ENCODE measurements at regions not wholly inside any gene's neighbourhood (a gene's known extent, or its start where the extent isn't known, plus 50 kb on each side); places are given as distances from the start of the nearest gene placed in this dataset.
"Not testable (repeated sequence)": the region's sequence is repeated elsewhere in the genome, so short reads cannot be mapped to it uniquely, and the experiment has no call there.

GRCh38 chr2:145748927-145749326 lies 1229.0 kb upstream of the ZEB2 start (continued):
- TF ChIP-seq ZNF114 (tag by site-specific recombination; IDR thresholded peaks at IDR 0.05), result no peak
- no peak for TF ChIP-seq ZNF623 (tag by site-specific recombination; IDR thresholded peaks at IDR 0.05)
- no peak for TF ChIP-seq GLIS1 (tag by site-specific recombination; IDR thresholded peaks at IDR 0.05)
- no peak for TF ChIP-seq ZNF133 (tag by site-specific recombination; IDR thresholded peaks at IDR 0.05)
- TF ChIP-seq ZNF433 (tag by site-specific recombination; IDR thresholded peaks at IDR 0.05; ENCODE audit: low read depth), result no peak

- Histone ChIP-seq H3K4me3 (ENCODE audit: low read depth, low read length) (no peak overlapping the region), H3K27ac (ENCODE audit: extremely low read depth, low read depth, low read length) (no peak overlapping the region), H3K36me3 (ENCODE audit: control insufficient read depth in 2 of 2, insufficient read depth in 1 of 2, low read length in 2 of 2) (no peaks in the 10 kb centered on the region), H3K9me3 (ENCODE audit: control insufficient read depth, insufficient read depth, low read depth, low read length) (no peaks in the 10 kb centered on the region), H3K4me1 (ENCODE audit: control insufficient read depth, insufficient read depth, low read length) (peaks cover 12% of the 10 kb centered on the region)
- ChIA-PET POLR2A (no interaction called here), CTCF (interaction anchor here (0.8 kb wide), 1 partner anchor 57 kb away, joined by 4 read pairs; no protein-coding TSS in a partner anchor)
- TF ChIP-seq ZNF239 (tag by site-specific recombination; IDR thresholded peaks at IDR 0.05) (no peak), ZNF202 (tag by site-specific recombination; IDR thresholded peaks at IDR 0.05; ENCODE audit: borderline replicate concordance) (no peak), ZNF623 (tag by site-specific recombination; IDR thresholded peaks at IDR 0.05) (peak; percentile 28; the same call in 1 of the 2 replicates), ZNF114 (tag by site-specific recombination; IDR thresholded peaks at IDR 0.05) (no peak), ZNF791 (tag by site-specific recombination; IDR thresholded peaks at IDR 0.05) (no peak)
These were observed 1227.8 kb upstream of the ZEB2 start for GRCh38 chr2:145747715-145748114.

GRCh38 chr2:145745387-145745721 lies 1225.4 kb upstream of the ZEB2 start:
- H3K4me3 ChIP-seq (ENCODE audit: low read depth, low read length); CTCF ChIA-PET; H3K9me3 ChIP-seq (ENCODE audit: control insufficient read depth, insufficient read depth, low read depth, low read length); H3K36me3 ChIP-seq (ENCODE audit: control insufficient read depth in 2 of 2, insufficient read depth in 1 of 2, low read length in 2 of 2); POLR2A ChIA-PET; H3K4me1 ChIP-seq (ENCODE audit: control insufficient read depth, insufficient read depth, low read length); H3K27ac ChIP-seq (ENCODE audit: extremely low read depth, low read depth, low read length): not testable (repeated sequence)

- no peak for TF ChIP-seq ZNF776 (tag by site-specific recombination; IDR thresholded peaks at IDR 0.05; ENCODE audit: borderline replicate concordance)
- no peak for TF ChIP-seq ZNF2 (tag by site-specific recombination; IDR thresholded peaks at IDR 0.05)
- Histone ChIP-seq H3K4me1 (ENCODE audit: control insufficient read depth, insufficient read depth, low read length) (no peaks in the 10 kb centered on the region), H3K27ac (ENCODE audit: extremely low read depth, low read depth, low read length) (no peak overlapping the region), H3K9me3 (ENCODE audit: control insufficient read depth, insufficient read depth, low read depth, low read length) (no peaks in the 10 kb centered on the region), H3K36me3 (ENCODE audit: control insufficient read depth in 2 of 2, insufficient read depth in 1 of 2, low read length in 2 of 2) (no peaks in the 10 kb centered on the region), H3K4me3 (ENCODE audit: low read depth, low read length) (no peak overlapping the region)
- ChIA-PET CTCF (no interaction called here), POLR2A (no interaction called here)
These were observed 1224.8 kb upstream of the ZEB2 start for GRCh38 chr2:145744541-145745386.

GRCh38 chr2:145743011-145743410 lies 1223.1 kb upstream of the ZEB2 start:
- no peaks in the 10 kb centered on the region for H3K36me3 ChIP-seq (ENCODE audit: control insufficient read depth in 2 of 2, insufficient read depth in 1 of 2, low read length in 2 of 2)
- no peaks in the 10 kb centered on the region for H3K9me3 ChIP-seq (ENCODE audit: control insufficient read depth, insufficient read depth, low read depth, low read length)
- H3K4me1 ChIP-seq (ENCODE audit: control insufficient read depth, insufficient read depth, low read length), result no peaks in the 10 kb centered on the region
- H3K4me3 ChIP-seq (ENCODE audit: low read depth, low read length), result no peak overlapping the region
- ChIA-PET POLR2A (no interaction called here), CTCF (no interaction called here)
- H3K27ac ChIP-seq (ENCODE audit: extremely low read depth, low read depth, low read length), result no peak overlapping the region
- TF ChIP-seq ZNF280D (tag by site-specific recombination; IDR thresholded peaks at IDR 0.05), result no peak
- TF ChIP-seq ZBTB20 (tag by site-specific recombination; IDR thresholded peaks at IDR 0.05), result no peak
- no peak for TF ChIP-seq ZNF670 (tag by site-specific recombination; IDR thresholded peaks at IDR 0.05; ENCODE audit: low read depth)
- TF ChIP-seq ZNF10 (tag by site-specific recombination; IDR thresholded peaks at IDR 0.05), result no peak
- TF ChIP-seq ZNF558 (tag by site-specific recombination; IDR thresholded peaks at IDR 0.05), result no peak
- TF ChIP-seq ZNF664 (tag by site-specific recombination; IDR thresholded peaks at IDR 0.05), result no peak
- TF ChIP-seq EGR2 (tag by site-specific recombination; IDR thresholded peaks at IDR 0.05; ENCODE audit: low read depth), result no peak
- no peak for TF ChIP-seq ZBTB7A (tag by site-specific recombination; IDR thresholded peaks at IDR 0.05; ENCODE audit: low read depth)
- no peak for TF ChIP-seq ZNF23 (tag by site-specific recombination; IDR thresholded peaks at IDR 0.05; ENCODE audit: borderline replicate concordance)
- no peak for TF ChIP-seq ZNF184 (tag by site-specific recombination; IDR thresholded peaks at IDR 0.05)
- no peak for TF ChIP-seq ATF2 (tag by site-specific recombination; IDR thresholded peaks at IDR 0.05; ENCODE audit: low read depth)
- no peak for TF ChIP-seq ZNF19 (tag by site-specific recombination; IDR thresholded peaks at IDR 0.05; ENCODE audit: low read depth)
- no peak for TF ChIP-seq ZNF677 (tag by site-specific recombination; IDR thresholded peaks at IDR 0.05)

Data from HEK293 (cell line).